ENCODE measurements at regions not wholly inside any gene's neighbourhood (a gene's known extent, or its start where the extent isn't known, plus 50 kb on each side); places are given as distances from the start of the nearest gene placed in this dataset.

DNA sequence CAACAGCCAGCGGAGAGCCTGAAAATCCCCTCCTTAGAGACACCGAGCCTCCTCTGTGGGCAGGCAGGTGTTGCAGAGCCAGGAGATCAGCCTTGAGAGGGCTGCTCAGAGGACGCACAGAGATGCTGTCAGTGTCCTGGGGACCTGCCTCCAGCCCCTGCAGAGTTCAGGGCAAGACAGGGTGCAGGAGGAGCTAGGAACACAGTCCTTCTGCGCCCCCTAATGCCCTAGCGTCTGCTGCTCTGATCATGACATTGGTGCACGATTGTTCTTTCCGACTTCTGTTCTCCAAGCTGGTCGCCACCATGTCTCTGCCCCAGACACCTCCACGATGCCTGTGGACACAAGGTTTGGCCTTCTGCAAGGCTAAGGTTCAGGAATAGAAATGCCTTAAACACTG lies 613.7 kb upstream of the MKI67 start:
- Histone ChIP-seq H3K27me3 (ENCODE audit: low read depth, low read length) (no peaks in the 10 kb centered on the region), H3K4me2 (ENCODE audit: low read length) (no peak overlapping the region), H3K9ac (ENCODE audit: low read length) (no peak overlapping the region), H3K4me3 (ENCODE audit: low read length) (no peak overlapping the region), H3K79me2 (ENCODE audit: low read length) (no peaks in the 10 kb centered on the region), H2AFZ (ENCODE audit: low read depth, low read length) (no peak overlapping the region), H3K9me3 (ENCODE audit: insufficient read depth, low read length) (no peaks in the 10 kb centered on the region), H4K20me1 (ENCODE audit: insufficient read depth, low read length) (no peaks in the 10 kb centered on the region), H3K36me3 (replicated peaks; ENCODE audit: low read depth, low read length) (no peaks in the 10 kb centered on the region), H3K27ac (ENCODE audit: low read length) (no peak overlapping the region), H3K4me1 (ENCODE audit: low read length) (no peaks in the 10 kb centered on the region)
- TF ChIP-seq CTCF (IDR thresholded peaks at IDR 0.05; ENCODE audit: low read depth, low read length) (no peak), EZH2phosphoT487 (IDR thresholded peaks at IDR 0.05; ENCODE audit: low read depth) (no peak)

DNA sequence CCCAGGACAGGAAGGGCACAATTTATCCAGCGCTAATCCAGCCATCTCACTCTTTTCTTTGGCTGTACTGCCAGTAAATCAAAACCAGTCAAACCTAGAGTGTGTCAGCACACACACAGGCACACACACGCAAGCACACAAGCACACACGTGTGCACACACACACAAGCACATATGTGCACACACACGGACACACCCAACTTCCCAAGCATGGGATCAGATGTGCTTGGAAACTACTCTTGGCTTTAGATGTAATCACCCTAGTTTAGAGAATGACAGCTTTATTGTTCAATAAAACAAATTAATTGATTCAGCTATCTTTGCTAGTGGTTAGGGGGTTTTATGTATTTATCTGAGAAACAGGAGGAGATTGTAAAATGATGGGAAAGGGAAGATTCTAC lies 615.0 kb upstream of the MKI67 start:
- Histone ChIP-seq H3K9me3 (ENCODE audit: insufficient read depth, low read length) (no peaks in the 10 kb centered on the region), H3K79me2 (ENCODE audit: low read length) (no peaks in the 10 kb centered on the region), H3K9ac (ENCODE audit: low read length) (no peak overlapping the region), H3K27ac (ENCODE audit: low read length) (no peak overlapping the region), H3K4me1 (ENCODE audit: low read length) (no peaks in the 10 kb centered on the region), H4K20me1 (ENCODE audit: insufficient read depth, low read length) (no peaks in the 10 kb centered on the region), H3K4me2 (ENCODE audit: low read length) (no peak overlapping the region), H3K36me3 (replicated peaks; ENCODE audit: low read depth, low read length) (no peaks in the 10 kb centered on the region), H3K27me3 (ENCODE audit: low read depth, low read length) (no peaks in the 10 kb centered on the region), H2AFZ (ENCODE audit: low read depth, low read length) (no peak overlapping the region), H3K4me3 (ENCODE audit: low read length) (no peak overlapping the region)
- TF ChIP-seq CTCF (IDR thresholded peaks at IDR 0.05; ENCODE audit: low read depth, low read length) (no peak), EZH2phosphoT487 (IDR thresholded peaks at IDR 0.05; ENCODE audit: low read depth) (no peak)

DNA sequence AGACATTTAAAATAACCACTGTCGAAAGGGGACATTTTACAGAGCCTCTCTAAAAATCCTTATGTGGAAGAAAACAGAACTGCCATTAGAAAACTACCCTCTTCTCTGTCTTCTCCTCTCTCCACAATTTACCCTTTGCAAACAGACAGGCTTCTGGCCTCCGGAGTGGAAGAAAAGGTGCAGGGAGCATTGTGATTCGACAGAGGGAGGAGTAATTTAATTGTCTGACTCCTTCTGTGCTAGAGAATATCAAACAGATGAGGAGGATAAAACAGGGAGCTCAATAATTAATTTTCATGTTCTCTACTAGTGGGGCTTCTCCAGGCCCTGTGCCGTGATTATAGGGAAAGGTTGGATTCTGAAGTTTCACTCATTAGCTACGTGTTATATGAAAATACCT lies 615.5 kb upstream of the MKI67 start:
- H3K36me3 ChIP-seq (replicated peaks; ENCODE audit: low read depth, low read length), result no peaks in the 10 kb centered on the region
- no peak overlapping the region for H3K9ac ChIP-seq (ENCODE audit: low read length)
- H3K9me3 ChIP-seq (ENCODE audit: insufficient read depth, low read length), result no peaks in the 10 kb centered on the region
- no peaks in the 10 kb centered on the region for H3K4me1 ChIP-seq (ENCODE audit: low read length)
- no peak overlapping the region for H3K4me2 ChIP-seq (ENCODE audit: low read length)
- no peaks in the 10 kb centered on the region for H4K20me1 ChIP-seq (ENCODE audit: insufficient read depth, low read length)
- H3K4me3 ChIP-seq (ENCODE audit: low read length), result no peak overlapping the region
- H3K79me2 ChIP-seq (ENCODE audit: low read length), result no peaks in the 10 kb centered on the region
- TF ChIP-seq EZH2phosphoT487 (IDR thresholded peaks at IDR 0.05; ENCODE audit: low read depth), result no peak
- no peak overlapping the region for H3K27ac ChIP-seq (ENCODE audit: low read length)
- no peaks in the 10 kb centered on the region for H3K27me3 ChIP-seq (ENCODE audit: low read depth, low read length)
- no peak overlapping the region for H2AFZ ChIP-seq (ENCODE audit: low read depth, low read length)

DNA sequence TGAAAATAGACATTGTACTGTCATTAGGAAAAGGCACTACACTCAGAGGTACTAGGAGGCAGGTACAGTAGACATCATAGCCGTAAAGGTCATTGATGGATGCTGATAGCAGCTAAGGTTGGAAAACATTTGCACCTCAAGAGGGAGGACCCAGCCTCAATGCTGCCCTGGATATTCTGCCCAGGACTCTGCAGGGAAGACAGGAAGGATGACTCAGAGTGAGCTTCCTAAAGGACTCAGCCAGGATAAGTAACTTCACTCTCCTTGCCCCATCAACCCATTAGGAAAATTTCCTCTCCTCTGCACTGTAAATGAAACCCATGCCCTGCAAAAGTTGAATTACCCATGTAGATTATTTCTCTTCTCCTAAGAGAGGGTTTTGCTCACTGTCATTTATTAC lies 617.9 kb upstream of the MKI67 start:
- H3K36me3 ChIP-seq (replicated peaks; ENCODE audit: low read depth, low read length), result no peaks in the 10 kb centered on the region
- H3K4me1 ChIP-seq (ENCODE audit: low read length), result no peaks in the 10 kb centered on the region
- H2AFZ ChIP-seq (ENCODE audit: low read depth, low read length), result no peak overlapping the region
- H3K27me3 ChIP-seq (ENCODE audit: low read depth, low read length), result no peaks in the 10 kb centered on the region
- no peak overlapping the region for H3K27ac ChIP-seq (ENCODE audit: low read length)
- TF ChIP-seq EZH2phosphoT487 (IDR thresholded peaks at IDR 0.05; ENCODE audit: low read depth) (no peak), CTCF (IDR thresholded peaks at IDR 0.05; ENCODE audit: low read depth, low read length) (no peak)
- H3K9ac ChIP-seq (ENCODE audit: low read length), result no peak overlapping the region
- no peak overlapping the region for H3K4me3 ChIP-seq (ENCODE audit: low read length)
- H3K4me2 ChIP-seq (ENCODE audit: low read length), result no peak overlapping the region
- H4K20me1 ChIP-seq (ENCODE audit: insufficient read depth, low read length), result no peaks in the 10 kb centered on the region
- H3K79me2 ChIP-seq (ENCODE audit: low read length), result no peaks in the 10 kb centered on the region
- no peaks in the 10 kb centered on the region for H3K9me3 ChIP-seq (ENCODE audit: insufficient read depth, low read length)

GRCh38 chr10:128744811-128745305 lies 618.6 kb upstream of the MKI67 start:
- TF ChIP-seq CTCF (IDR thresholded peaks at IDR 0.05; ENCODE audit: low read depth, low read length) (no peak), EZH2phosphoT487 (IDR thresholded peaks at IDR 0.05; ENCODE audit: low read depth) (no peak)
- no peak overlapping the region for H3K4me3 ChIP-seq (ENCODE audit: low read length)
- H3K27ac ChIP-seq (ENCODE audit: low read length), result no peak overlapping the region
- H3K9ac ChIP-seq (ENCODE audit: low read length), result no peak overlapping the region
- H3K79me2 ChIP-seq (ENCODE audit: low read length), result no peaks in the 10 kb centered on the region
- H3K4me2 ChIP-seq (ENCODE audit: low read length), result no peak overlapping the region
- H3K27me3 ChIP-seq (ENCODE audit: low read depth, low read length), result no peaks in the 10 kb centered on the region
- H3K9me3 ChIP-seq (ENCODE audit: insufficient read depth, low read length), result no peaks in the 10 kb centered on the region
- H4K20me1 ChIP-seq (ENCODE audit: insufficient read depth, low read length), result no peaks in the 10 kb centered on the region
- H3K36me3 ChIP-seq (replicated peaks; ENCODE audit: low read depth, low read length), result no peaks in the 10 kb centered on the region
- H3K4me1 ChIP-seq (ENCODE audit: low read length), result no peaks in the 10 kb centered on the region
- H2AFZ ChIP-seq (ENCODE audit: low read depth, low read length), result no peak overlapping the region

Data from OCI-LY3 (cell line).